GM21515 (cell line): ENCODE measurements at regions not wholly inside any gene's neighbourhood (a gene's known extent, or its start where the extent isn't known, plus 50 kb on each side); places are given as distances from the start of the nearest gene placed in this dataset.
"Not testable (repeated sequence)": the region's sequence is repeated elsewhere in the genome, so short reads cannot be mapped to it uniquely, and the experiment has no call there.

Experiments
- ATAC-seq: cut with Tn5 transposase; IDR thresholded peaks from one replicate; pipeline ENCODE4 v1.9.1; 2021; ENCODE audit not compliant: unreplicated experiment

DNA sequence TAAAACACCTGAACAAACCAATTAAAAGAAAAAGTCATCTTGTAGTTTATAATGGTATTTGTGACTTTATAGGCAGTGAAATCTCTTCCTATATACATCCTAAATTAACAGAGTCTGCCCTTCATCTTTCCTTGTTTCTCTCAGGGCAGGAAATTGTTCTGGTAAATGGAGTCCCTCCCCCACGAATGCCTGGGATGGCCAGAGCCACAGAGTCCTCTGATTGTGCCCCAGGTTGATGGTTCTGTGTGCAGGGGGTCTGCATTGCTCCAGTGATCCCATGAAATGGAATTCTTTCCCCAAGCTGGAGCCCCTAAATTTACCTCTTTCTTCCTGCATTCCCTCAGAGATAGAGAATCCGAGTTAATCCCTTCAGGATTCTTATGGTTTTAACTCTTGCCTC, 155.5 kb downstream of the MTX2 start:
- no peak for ATAC-seq

DNA sequence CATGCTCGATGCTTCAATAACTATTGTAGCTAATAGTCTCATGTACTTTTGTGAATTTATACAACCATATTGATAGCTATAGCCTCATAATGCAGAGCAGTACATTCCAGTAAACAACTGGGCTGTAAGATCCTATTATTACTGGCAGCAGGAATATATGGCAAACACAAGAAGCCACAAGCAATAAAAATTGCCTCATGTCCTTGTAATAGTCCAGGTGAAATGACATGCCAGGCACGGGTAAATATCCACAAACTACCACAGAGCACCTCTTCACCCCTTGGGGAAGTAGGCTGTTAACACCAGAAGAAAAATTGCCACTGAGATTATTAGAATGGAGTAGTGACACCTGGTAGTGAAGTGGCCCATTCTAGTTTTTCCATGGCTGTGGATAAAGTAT, 158.3 kb downstream of the MTX2 start:
- ATAC-seq, result no peak

DNA sequence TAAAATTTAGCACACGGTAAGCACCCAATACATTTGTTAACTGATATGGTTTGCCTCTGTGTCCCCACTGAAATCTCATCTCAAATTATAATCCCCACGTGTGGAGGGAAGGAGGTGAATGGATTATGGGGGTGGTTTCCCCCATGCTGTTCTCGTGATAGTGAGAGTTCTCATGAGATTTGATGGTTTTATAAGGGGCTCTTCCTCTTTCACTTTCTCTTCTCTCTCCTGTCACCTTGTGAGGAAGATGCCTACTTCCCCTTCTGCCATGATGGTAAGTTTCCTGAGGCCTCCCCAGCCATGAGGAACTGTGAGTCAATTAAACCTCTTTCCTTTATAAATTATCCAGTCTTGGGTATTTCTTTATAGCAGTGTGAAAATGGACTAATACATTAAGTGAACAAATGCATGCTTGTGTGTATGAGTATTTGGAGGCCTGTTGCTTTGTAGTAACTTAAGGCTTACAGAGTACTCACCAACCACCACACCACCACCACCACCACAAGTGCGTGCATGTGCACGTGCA, 159.8 kb downstream of the MTX2 start:
- not testable (repeated sequence) for ATAC-seq

DNA sequence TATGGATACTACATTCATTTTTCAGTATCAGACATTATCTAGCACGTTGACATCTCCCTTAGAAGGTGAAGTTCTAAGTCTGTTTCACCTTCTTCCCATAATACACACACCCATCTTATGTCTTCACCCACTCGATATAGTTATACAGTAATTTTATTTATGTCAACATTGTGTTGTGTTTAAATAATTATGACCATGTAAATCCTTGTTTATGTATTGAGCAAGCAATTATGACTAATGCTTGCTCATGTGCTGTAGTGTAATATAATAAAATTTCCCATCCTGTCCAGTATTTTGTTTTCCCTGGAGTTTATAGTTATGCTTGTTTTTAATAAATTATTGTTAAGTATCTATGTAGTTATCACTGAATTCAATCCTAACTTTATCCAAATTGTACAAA, 163.2 kb downstream of the MTX2 start:
- no peak for ATAC-seq

DNA sequence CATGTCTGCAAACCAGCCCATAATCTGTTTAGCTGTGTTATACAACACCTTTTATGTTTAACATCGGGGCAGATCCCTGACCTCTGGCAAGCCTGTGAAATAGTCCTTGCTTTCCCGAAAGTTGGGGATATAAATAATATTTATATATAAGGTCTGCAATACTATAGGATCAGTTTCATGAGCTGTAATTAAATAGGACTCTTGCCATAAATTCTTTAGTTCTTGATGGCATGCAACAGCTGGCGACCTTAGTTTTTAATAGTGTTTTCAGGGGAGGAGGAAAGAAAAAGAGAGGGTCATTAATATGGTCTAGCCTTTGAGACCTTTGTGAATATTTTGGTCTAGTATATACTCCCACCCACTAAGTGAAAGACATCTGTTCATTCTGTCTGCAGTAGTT, 166.5 kb downstream of the MTX2 start:
- ATAC-seq, result no peak

DNA sequence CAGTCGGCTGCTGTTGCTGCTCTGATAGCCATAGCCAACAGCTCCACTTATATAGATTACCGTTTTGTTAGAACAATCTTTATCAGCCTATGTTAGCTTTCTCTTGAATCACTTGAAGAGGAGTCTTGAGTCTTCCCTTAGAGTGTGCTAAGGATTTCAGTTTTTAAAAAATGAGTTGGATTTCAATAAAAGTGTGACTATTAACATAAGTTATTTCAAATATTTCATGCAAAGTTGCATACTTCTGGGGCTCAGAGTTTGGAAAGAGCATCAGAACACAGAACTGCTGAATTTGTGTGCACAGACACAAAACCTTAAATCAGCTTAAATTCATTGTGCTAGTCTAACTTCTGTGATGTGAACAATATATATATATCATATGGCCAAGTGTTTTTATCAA, 174.7 kb downstream of the MTX2 start:
- no peak for ATAC-seq

DNA sequence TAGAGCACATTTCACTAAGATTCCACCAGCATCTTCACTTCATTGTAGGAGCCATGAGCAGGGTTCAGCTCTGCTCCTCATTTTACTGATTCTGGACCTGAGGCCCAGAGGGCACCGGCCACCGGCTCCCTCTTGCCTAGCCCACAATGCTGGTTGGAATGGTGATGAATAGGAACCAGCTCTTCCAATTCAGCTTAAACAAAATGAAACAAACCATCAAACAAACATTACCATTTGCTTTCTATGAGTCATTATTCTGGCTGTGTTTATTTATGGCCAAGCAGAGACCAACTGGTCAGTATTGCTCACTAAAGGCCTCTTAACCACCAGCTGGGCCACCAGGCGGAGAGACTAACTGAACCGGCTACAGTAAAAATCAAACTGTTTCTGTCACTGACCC, 176.7 kb downstream of the MTX2 start:
- no peak for ATAC-seq

DNA sequence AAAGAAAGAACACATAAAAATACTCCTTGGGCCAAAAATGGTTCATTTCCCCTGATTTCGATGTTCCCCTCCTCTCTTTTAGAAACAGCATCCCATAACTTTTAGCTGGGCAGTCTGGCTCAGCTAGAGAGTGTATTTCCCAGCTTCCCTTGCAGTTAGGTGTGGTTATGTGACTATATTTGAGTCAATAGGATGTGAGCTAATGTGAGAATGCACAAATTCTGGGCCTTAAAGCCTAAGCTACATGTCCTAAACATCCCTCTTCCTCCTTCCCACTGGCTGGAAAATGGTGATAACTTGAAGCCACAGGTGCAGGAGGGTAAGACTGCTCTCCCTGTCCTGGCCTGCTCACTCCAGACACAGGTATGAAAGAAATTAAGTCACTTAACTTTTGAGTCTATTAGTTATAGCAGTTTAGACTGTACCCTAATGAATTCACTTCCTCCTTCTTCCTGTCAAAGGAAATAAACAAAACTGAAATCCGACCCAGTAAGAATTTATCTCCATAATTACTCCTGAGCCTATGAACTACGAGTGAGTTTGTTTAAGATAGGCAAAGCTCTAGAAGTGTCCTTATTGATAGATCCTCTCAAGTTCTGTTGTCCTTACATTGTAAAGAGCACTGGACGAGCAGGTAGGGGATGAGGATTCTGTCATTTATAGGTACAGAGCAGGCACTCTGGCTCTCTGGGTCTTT, 177.6 kb downstream of the MTX2 start:
- no peak for ATAC-seq

DNA sequence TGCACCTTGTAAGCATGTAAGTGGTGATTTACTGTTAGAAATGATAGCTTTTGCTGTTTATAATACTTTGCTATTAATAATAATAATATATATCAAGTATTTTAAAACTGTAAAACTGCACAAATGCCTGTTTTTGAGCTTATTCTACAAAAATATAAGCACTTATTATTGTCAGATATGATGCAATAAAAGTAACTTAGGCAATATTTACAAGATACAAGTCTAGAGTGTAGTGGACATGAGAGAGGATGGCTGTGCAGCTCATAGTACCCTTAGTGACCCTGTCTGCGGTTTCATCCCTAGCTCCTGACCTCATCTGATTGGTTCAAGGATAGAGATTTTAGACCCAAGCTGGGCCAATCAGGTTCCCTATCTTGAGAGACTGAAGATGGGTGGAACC, 178.4 kb downstream of the MTX2 start:
- no peak for ATAC-seq

DNA sequence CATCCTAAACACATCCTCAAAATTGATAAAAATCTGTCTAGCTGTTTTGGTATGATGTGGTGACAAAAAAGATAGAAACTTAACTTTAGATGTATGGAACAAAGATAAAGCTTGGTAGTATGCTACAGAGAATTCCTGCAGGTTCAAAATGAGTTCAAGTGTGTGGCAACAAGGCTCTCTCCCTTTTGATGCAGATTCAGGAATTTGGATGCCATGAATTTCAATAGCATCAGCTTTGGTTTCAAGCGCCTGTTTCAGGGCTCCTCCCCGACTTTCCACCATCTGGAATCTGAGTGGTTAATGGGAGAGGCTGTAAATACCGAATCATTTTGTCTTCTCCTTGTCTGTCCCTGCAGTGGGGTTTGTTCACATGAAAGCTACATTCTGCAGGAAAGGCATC, 180.6 kb downstream of the MTX2 start:
- no peak for ATAC-seq

DNA sequence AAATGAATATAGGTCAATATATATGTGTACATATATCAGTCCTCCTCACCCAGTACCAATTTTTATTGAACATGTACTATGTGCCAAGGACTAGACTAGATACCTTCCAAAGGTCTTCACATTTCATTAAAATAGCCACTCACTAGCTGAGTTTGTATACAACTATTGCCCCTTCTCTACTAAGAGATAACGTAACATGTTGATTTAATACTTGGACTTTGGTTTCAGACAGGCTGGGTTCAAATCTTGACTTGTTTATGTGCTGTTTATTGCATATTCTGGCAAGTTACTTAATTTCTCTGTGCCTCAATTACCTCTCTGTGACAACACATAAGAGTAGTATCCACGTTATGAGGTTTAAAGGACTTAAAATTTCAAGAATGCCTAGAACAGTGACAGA, 184.5 kb downstream of the MTX2 start:
- no peak for ATAC-seq

DNA sequence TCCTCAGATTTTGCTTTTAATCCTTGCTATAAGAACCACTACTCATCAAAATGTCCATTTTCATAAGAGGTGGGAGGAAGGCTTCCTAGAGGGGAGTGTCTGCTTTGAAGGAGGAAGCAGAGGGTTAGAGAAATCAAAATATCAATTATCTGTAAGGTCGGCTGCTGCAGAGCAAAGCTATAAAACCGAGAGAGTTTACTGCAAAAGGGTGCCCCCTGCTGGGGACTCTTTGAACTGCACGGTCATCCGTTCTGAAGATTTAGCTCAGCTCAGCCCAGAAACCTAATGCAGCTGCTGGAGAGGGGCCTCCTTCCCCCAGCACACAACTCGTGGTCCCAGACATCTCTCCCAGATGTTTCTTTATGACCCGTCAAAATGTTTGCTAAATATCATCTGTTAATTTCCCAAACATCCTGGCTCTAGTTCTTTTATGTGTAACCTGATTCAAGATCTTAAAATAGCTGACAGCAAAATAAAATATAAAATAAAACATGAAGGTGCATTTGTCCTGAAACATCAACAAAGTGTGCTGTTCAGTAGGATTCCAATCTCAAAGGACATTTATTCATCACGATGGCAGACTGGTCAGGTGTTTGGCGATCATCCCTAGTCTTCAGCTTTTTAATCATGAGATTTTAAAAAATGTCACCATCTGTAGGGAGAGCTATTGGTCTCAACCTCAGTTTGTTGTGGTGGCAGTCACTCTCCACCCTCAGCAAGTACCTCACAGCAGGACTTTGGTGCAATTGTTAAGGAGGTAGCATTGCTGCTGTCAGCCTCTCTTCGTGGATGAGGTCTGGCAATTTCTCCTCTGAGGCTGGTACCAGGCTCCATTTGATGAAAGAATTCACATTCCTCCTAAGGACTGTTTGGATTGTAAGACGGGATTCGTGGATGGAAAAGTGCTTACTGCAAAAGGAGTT, 185.9 kb downstream of the MTX2 start:
- no peak for ATAC-seq

DNA sequence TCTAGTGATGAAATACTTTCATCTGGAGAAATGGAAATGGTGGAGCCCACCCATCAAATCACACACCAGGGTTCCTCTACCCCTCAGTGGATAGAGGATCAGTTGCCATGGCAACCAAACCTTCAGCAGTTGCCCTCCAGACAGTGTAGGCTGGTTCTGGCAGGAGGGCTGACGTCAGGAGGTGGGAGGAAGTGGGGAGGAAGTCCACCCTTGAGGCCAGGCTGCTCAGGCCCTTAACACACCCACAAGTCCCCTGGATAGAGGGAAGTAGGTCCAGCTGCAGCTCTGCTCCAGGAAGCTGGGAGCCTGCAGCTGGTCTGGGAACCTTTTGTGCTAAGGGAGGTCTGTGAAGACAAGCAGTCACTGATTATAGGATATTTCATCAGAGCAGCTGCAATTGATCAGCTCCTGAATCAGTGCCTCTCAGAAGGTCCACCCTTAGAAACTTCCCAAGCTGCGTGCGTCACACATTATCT, 186.6 kb downstream of the MTX2 start:
- ATAC-seq, result no peak

DNA sequence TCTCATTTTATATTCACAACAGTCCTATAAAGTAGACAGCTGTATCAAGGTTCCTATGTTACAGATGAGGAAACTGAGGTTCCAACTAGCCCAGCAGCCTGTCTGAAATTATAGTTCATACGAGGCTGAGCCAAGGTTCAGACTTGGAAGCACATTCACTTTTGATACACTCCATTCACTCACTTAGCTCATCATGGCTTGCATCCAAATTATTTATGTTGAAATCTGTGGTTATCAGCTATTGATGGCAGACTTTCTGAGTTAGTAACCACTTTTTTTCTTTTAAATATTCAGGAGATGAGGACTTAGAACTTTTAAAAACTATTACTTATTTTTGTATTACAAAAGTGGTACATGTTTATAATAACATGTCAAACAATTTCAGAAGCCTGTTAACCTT, 188.2 kb downstream of the MTX2 start:
- ATAC-seq, result no peak

DNA sequence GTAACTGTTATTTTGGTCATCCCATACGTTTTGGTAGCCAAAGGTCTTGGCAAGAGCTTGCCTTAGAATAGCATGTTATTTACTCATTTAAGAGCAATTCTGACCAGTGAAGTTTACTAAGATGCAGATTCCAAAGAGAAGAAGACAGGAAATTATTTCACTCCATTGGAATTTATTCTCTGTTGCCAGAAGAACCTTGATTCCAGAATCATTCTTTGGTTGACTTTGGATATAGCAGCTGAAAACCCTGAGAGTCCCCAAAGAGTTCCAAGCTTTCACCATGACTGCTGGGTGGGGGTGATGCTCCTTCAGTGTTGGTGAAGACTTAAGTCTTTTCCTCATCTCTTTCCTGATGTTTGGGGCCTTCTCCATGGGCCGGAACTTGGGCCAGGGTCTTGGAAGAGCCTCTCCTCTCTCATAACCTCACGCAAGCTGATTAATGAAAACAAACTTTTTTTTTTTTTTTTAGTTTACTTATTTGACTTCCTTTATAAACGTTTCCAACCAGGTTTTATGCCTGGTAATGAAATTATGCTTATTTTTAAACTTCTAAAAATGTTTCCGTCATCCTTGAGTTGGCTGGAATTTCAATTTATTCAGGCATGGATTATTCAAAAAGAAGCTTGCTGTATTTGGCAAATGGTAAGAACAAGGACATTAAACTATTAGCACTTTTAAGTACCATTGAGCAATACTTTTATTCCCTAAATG, 192.0 kb downstream of the MTX2 start:
- no peak for ATAC-seq

DNA sequence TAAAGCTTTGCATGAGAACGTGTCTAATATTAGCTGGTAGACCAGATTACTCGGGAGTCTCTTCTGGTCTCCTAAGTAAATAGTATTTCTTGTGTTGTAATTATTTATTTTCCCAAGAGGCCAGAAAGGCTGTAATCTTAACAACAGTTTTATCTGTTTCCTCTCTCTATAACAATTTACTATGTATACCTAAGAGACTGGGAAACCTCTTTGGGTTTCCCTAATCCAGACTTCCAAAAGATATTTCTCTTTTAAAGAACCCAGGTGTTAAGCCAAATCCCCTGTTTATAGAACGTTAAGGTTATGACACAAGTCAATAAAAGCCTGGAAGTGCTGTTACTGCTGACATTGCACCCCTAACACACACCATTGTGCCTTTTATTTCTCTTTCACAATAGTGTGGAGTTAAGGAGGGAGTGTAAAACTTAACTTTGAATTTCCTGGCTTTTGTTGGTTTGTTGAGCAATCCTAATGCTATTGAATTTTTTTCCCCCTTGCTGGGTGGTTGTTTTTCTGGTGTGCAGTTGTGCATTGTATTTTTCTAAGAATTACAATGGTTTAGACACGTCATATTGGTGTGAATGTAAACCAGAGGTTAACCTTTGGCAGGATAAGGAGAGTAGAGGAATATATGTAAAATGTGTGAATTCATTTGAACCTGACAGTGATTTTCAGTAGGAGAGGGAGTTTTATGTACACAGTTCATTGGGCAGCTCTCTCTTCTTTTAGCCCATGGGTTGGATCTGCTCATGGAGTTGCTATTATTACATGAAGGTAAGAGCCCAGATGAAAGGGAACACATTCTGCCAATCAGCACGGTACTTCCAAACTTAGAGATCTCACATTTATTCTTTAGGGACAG, 192.8 kb downstream of the MTX2 start:
- ATAC-seq, result no peak

DNA sequence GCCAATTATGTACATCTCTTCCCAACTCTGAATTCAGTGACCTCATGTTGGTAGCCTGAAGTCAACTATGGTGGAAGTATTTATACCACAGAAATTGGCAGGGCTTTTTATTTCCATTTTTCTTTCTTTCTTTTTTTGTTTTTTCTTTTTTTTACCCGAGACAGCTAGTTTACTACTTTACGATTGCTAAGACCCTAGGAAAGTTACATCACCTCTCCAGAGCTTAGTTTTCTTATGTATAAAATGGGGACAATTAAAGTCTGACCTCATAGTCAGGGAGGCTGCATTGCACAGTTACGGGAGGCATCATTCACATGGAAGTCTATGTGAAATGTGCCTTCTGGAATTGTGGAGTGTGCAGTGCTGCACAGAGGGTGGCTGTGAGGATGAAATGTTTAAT, 194.3 kb downstream of the MTX2 start:
- no peak for ATAC-seq

DNA sequence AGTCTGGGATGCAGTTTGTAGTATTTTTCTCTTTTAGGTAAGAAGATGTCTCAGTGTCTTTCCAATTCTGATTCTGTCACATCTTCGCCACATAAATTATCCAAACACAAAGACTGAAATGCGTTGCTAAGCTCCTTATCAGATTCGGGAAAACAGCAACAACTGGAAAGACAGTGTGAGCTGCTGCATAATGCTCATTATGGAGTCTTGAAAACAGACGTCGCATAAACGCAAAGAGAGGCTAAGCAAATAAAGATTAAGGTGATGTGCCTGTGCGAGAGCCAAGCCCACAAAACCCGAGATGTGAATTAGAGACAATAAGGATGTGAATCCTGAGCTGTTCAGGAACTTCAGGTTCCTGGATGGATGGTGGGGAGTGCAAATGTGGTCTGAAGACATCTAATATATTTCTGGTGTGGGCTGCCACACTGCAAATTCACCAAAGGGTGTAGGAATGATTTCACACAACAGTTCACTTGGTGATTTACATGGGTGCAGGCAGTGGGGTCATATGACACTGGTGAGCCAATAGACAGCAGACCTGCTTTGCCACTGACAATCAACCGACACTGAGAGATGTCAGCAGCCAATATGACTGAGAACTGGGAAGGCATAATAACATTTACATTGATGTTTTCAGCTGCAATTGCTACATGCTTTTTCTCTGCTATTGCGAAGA, 195.8 kb downstream of the MTX2 start:
- no peak for ATAC-seq

DNA sequence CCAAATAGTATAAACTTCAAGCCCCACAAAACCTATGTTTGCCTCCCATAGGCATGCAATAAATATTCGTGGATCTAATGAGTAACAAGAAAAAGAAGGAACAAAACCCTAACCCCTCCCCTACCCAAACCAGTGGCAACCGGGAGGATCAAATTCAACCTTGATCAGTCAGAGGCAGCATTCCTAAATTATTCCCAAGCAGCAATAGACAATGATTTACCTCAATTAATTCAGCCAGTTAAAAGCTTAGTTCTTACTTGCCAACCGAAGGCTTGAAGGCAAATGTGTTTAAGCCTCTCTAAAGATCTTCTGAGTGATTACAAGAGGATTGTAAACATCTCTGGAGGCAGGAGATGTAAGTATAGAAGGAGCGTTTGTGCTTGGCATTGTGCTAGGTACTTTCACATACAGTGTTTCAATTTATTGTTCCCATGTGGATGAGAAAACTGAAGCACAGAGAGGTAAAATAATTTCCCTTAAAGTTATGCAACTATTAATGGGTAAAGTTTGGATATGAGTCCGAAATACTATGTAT, 197.7 kb downstream of the MTX2 start:
- ATAC-seq, result no peak

DNA sequence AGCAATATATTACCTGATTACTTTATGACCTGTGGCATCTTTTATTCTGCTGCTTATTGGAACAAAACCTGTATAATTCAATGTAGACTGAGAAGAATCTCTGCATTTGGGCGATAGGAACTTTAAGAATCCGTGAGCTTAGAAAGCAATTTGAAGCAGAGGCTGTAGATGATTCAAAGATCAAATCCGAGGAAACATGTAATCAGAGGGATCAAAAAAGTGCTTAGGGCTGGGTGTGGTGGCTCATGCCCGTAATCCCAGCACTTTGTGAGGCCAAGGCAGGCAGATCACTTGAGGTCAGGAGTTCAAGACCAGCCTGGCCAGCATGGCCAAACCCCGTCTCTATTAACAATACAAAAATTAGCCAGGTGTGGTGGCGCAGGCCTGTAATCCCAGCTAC, 198.4 kb downstream of the MTX2 start:
- ATAC-seq, result no peak
